HG03039 (cell line): ENCODE measurements at regions not wholly inside any gene's neighbourhood (a gene's known extent, or its start where the extent isn't known, plus 50 kb on each side); places are given as distances from the start of the nearest gene placed in this dataset.

Source experiments
- ATAC-seq: cut with Tn5 transposase; IDR thresholded peaks from one replicate; pipeline ENCODE4 v1.9.1; 2021; ENCODE audit warnings: mild to moderate bottlenecking, moderate library complexity; ENCODE audit not compliant: unreplicated experiment

DNA sequence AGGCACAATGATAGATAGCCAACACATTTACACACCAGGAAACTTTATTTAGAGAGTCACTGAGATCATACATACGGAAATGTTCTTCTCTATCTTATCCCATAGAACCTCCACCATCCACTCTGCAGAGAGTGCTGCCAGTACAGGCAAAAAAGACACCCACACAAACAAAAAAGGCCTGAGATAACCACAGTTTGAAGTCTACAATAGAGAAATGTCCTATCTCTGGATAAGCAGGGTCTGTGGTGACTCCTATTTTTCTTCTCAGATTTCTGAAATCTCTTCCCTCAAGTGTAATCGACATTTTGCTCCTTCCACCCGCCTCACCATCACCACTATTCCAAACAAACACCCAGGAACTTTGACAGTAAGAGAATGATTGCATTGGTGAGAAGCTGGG lies 413.9 kb upstream of the NR2F2 start:
- ATAC-seq: no peak

DNA sequence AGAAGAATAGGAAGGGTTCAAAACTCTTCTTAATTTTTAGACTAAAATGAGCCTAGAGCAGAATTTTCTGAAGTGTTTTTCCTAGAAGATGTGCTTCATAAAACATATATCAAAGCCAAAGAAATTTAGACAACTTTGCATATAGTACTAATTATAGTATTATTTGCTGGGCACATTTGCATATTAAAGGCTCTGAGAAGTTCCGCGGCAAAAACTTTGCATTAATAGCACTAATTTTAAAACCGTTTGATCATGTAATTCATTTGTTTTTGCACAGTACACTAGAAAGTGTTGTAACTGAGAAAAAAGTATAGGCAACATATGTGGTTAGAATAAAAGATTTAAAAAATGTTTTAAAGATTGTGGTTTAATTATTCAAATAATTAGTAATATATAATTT lies 412.0 kb upstream of the NR2F2 start:
- ATAC-seq: no peak

DNA sequence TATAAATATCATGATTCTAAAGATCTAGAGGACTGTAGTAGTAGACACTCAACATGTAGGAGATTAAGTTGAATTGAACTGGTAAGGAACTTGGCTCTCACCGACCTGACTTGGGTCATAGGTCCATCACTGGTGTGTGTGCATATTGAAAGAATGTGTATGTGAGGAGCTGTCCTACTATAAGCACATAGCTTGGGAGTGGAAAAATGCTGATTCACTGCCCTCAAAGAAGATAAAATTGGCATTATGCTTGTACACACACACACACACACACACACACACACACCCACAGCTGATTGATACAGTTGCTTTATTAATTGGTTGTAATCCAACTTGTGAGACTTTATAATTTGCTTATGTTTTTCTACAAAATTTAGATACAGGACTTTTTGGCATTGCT lies 411.0 kb upstream of the NR2F2 start:
- ATAC-seq: no peak

DNA sequence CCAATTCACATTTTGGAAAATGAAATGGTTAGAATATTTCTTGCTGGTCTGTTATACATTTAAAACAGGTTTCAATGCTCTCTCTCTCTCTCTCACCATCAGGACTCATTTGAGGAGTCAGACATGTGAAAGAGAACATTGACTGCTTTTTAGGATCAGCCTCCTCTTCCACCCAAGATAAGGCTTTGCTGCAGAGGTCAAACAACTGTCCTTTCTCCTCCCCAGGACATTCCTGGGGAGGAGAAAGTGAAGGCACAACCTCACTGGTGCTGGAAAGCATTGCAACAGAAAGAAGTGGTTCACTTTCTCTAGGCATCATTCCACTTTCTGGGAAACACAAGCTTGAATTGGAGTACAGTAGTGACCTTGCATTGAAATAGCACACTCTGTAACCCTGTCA lies 409.1 kb upstream of the NR2F2 start:
- no peak for ATAC-seq

DNA sequence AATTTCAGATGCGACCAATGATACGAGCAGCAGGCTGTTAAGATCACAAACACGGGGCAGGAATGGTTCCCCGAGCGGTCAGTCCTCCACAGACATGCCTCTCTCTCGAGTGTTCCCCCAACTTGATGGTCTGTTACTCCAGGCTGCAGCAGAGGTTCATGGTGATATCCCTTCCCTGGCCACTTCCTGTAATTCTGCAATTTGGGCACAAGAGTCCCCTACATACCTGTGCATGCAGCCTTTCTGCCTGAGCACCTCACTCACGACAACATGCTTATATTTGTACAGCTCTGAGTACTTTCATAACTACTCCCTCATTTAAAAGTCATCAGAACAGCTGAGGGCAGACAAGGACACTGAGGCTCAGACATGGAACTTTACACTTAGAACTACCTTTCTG lies 408.1 kb upstream of the NR2F2 start:
- no peak for ATAC-seq

DNA sequence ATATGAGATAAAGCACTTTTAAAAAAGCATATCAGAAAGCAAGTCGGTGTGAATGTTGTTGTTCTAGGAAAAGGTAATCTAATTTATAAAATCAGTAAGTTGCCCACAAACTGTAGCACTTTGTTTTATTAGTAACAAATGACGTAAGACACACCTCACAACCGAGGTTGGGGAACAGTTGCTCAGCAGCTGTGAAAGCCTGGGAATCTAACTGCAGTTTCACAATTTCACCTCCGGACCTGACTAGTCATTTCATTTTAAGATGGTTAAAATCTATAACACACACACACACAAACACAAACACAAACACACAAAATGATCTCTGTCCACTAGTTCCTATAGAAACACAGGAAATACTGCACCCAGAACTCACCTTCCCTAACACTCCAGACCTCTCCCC lies 406.7 kb upstream of the NR2F2 start:
- no peak for ATAC-seq

DNA sequence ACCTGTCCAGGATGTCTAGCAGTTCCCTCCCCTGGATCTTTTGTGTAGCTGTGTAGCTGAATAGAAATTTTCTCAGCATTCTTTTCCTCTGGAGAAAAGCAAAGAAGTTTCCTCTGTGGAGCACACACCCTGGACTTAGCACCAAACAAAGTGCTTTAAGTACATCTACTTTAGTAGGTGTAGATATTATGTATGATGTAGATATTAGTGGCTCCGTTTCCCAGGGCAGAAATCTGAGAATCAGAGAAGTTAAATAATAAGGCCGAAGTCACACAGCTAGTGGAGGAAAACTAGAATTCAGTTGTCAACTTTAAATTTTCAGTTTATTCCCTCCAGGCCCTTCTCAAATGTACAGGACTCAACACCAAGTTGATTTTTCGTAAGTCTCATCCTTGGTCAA lies 401.7 kb upstream of the NR2F2 start:
- no peak for ATAC-seq

DNA sequence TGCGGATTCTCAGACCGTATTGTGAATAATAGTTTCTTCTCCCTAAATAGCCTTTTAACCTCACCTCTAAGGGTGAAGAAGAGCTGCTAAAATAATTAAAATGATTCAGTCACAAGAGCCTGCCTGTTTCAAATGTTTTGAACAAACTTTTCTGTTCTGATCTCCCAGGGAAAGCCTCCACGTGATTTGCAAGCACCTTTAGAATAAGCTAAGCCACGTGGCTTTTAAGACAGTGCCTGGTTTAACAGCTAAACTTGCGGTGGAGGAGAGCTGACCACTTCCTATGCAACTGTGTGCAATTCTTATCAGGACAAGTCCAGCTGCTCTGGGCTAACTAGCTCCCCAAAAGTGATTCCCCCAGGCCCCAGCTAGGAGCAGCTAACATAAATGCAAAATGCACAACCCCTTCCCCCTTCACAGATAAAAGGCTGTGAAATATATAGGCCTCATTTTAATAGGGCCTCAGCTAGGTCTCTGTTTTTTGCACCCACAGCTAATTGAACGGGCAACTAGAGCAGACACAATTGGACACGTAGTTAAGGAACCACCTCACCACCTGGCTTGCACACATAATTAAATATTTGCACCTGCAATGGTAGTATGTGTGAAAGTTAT lies 401.2 kb upstream of the NR2F2 start:
- no peak for ATAC-seq

DNA sequence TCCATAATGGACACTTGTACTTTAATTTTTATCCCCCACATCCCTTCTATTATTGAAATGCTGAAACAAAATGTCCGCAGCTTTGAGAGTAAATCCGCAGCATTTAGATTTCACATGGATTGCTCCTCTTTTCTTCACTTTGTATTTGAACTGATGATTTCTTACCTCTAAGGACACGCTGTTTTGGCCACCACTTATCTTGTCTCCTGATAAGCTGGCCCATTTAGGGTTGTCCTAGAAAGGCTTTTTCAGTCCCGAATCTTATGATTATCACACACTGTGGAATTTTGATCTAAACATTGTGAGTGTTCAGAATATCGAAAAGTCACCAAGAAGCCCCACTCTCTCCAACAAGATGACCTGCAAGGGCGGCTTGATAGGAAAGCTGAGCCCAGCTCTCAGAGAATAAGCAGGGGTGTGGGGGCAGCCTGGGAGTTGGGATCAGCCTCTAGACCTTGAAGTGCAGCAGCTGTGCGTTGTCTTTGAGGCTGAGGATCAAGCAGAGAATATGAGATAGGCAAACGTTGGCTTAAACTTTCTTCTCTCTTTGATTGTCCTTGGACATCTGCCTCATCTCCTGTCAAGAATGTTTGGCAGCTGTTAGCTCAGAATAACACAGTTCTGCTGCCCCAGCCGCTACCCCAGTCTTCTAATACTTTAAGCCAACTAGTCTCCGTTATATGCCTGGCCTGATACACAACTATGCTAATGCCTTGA lies 399.7 kb upstream of the NR2F2 start:
- ATAC-seq: no peak

DNA sequence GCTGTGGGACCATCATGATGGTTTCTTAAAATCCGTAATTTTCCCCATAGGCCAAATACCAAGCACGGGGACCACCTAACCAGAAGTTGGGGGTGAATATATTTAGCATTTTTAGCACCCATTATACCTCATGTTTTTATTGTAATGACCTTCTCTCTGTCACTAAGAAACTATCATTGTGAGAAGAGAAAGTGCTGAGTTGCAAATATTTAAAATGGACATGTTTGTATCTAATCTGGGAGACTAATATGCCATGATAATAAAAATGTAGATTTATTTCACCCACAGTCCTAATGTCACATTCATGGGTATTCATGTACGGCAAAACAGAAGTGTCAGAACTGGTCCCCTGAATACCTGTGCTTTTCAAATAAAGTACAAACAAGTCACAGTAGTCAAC lies 398.9 kb upstream of the NR2F2 start:
- ATAC-seq: no peak

DNA sequence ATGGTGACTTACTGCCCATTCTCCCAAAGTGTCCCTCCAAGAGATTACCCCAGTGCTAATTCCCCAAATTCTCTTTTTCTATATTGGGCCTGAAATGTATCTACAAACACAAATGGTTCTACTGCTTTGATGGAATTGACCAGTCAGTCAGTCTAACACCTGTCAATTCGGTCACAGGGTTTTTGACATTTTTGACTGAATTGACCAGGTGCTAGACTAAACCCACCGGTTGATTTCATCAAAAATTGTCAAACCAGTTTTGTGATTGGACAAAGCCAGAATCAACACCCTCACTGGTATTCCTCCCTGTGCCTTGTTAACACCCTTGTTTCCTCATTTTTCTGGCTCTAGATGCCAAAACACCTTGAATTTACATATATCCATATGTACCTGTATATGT lies 398.4 kb upstream of the NR2F2 start:
- ATAC-seq: no peak

DNA sequence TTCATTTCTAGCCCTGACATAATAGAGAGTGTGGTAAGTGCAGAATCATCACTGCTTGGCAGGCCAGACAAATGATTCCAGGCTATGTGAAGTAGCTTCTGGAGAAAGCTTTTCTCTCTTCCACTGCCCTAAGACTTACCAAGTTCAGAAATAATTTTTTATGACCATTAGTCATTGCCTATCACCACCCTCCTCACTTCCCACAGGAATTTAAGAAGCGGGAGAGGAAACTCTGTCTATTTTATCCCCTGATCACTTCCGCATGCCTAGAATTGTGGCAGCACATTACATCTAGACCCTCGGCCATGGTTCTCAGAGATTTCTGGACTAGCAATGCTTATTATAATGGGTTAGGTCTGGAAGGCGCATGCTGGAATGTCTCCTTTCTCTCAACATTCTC lies 397.8 kb upstream of the NR2F2 start:
- no peak for ATAC-seq

DNA sequence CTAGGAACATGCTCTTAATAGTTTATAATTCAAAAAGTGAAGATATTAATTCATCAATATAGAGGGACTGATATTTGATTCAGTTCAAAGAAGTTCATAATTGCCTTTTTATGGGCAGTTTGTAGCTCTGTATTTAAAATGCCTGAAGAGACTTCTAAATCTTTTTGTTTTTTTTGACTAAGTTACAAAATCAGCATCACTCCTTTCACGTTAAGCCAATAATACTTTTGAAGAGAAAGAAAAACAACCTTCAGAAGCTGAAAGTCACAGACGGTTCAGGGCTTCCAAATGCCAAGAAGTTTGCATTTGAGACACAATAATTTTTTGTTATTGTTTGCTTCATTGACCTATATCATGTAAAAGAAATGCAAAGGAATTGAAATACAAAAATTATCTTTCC lies 394.6 kb upstream of the NR2F2 start:
- no peak for ATAC-seq

DNA sequence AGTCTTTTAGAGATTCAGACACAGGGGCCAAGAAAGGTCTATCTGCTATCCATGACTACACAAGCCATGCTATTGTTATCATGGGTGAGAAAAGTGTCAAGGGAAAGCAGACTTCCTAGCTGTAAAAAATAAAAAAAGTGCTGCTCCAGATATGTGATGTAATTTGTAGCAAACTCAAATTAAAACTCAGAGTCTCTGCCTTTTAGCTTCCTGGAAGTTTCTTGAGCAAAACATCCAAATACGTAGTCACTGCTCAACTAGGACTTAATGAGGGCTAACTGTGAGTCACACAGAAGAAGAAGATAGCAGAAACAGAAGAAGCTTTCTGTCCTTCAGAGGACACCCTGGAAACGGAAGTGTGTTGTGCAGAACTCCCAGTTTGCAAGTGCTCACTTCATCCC lies 393.4 kb upstream of the NR2F2 start:
- ATAC-seq: no peak

DNA sequence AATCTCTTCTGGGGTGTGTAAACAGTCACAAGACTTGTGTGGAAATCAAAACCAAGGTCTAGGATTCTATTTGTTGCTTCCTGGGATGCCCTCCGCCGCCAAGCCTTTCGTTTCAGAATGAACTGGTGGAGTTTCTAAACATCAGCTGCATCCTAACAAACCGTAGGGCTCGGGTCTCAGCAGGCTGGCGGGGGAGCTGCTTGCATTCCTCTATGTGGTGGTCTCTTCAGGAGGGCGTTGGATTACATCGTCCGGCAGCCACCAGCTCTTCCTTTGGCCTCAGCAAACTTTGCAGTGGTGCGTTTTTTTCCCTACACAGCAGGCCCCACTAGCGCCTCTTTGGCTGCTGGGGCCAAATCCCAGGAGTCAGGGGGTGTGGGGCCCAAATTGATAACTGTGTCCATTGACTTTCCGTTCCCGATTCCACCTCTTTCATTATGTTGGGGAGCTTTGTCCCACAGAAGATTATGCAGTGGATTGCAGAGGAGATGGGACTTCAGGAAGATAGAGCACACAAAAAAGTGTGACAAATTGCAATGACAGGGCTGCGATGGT lies 390.0 kb upstream of the NR2F2 start:
- ATAC-seq: no peak

DNA sequence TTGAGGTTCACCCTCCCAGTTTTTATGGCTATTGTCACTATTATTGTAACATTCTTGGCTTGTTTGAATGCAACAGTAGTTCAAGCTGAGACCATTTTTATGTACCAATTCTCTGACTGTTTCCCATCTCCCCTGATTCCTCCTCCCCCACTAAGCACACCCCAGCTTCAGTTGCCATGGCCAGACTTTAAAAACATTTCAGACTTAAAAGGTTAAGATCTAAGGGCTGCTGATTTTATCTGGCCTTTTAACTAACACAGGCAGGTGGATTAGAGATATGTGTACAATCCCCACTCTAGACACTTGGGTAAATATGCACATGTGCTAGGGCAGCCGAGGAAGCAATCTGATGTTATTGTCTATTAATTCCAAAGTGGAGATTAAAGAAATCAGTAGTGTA lies 386.3 kb upstream of the NR2F2 start:
- no peak for ATAC-seq

DNA sequence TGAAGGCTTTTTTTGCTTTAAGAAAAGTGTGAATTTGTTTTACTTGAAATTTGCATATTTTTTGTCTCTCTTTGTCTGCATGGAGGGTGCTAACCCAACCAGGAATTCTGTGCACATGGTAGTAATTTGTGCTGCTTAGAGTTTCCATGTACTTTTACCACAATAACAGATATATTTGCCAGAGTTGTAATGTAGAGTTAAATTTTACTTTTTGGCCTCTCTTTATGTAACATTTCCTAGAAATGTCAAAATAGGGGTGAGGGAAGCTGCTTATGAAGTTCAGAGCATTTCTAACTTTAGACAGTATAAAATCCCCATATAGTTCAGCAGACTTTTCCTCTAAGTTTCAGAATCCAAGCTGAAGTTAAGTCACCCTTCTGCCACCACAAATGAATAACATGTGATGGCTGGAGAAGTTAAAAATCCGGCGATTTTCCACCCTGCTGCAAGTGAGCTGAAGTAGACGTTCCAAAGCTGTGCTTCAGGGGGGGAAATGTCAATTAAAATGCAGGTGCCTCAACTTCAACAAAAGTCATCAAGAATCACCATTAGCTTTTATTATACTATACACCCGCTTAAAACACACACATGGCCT lies 385.7 kb upstream of the NR2F2 start:
- ATAC-seq: no peak

DNA sequence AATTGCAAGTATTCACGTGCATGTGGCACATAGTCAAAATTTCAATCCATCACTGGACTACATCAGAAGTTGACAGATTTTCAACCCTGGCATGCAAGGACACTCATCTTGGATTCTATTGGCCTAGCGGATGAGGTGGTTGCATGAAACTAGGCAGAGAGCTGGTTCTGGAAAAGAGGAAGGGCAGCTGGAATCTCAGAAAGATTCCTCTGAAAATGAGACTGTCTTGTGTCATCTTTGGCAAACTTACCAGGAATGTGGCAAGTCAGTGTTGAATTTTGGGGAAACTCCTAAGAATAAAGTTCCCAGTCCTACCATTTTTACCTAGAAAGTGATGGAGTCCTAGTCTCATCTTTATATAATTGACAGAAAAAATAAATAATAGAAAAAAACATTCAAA lies 384.3 kb upstream of the NR2F2 start:
- ATAC-seq: no peak

DNA sequence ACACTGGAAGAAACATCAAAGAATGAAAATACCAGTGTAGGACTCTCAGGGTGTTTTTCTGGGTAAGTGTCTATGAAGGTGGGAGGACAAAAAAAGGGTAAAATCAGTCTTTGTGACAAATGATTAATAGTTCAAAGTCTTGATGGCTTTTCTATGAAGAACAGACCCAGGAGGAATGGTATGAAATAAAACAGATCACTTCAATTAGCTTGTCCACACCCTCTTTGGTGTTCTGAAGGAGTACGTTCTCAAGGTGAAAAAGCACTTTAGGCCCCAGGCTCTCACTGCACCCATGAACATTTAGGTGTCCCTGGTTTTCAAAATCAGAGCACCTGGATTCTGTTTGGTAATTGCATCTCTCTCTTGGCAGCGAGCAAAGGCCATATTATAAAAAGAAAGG lies 383.6 kb upstream of the NR2F2 start:
- no peak for ATAC-seq

DNA sequence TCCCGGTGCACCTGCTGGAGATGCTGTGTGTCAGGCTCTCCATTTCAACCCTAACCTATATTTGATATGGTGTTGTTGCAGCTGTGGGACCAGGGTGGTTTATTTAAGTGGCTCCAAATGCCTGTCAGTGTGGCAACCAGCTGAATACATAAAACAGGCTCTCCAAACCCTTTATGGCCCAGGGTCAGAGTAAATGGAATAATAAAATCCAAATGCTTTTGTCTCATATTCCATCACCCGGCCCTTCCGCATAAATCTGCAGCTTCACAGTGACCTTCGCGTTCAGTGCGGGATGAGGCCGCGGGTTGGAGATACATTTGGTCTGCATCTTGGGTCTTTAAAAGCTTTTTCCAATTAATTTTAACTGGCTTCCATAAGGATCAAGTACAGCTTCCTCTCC lies 382.1 kb upstream of the NR2F2 start:
- no peak for ATAC-seq

DNA sequence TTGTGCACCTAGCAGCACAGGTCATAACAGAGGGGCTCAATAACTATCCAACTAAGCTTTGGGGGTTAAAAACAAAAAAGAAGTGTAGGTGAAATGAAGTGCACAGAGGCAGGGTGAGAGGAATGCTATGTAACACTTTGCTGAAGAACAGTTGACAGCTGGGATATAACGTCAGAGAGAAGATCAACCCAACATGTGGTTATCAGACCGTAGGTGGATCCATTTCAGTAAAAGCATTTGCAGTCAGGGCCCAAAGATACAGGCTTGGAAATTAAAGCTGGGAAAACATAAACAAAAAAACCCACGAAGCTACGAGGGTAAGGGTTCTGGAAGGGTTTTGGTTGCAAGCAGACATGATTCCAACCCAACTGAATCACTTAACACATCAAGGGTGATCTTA lies 377.5 kb upstream of the NR2F2 start:
- ATAC-seq: no peak

DNA sequence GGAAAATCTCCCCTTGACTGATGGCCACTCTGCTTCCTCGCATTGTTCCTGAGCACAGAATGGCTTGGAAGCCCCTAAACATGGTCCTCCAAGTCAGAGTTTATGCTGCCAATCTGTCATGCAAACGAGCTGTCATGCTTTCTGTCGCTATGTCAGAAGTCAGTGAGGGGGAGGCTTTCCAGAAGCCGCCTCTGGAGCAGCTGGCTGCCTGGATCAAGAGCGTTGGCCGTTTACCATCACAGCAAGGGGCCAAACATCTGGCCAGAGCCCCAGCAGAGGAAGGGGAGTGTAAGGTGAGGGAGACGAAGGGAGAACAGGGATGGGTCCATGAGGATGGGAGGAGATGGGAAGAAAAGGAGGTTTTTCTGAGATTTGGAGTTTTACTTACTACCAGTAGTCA lies 372.6 kb upstream of the NR2F2 start:
- ATAC-seq: no peak
